ENCODE measurements at regions not wholly inside any gene's neighbourhood (a gene's known extent, or its start where the extent isn't known, plus 50 kb on each side); places are given as distances from the start of the nearest gene placed in this dataset.

DNA sequence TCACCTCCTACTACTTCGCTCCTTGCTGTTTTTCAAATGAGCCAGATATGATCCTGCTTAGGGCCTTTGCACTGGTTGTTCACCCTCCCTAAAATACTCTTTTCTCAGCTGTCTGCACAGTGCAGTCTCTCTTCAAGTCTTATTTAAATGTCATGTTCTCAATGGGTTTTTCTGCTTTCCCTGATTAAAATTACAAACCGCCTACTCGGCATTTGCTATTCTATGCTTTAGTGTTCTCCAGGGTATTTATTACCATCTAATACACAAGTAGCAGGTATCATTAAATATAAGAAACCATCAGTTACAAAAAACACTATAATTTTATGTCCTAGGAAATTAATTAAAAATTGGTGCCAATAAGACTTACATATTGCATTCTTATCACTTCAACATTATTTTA lies 108.0 kb upstream of the TMTC1 start:
- no peak overlapping the region for H3K4me2 ChIP-seq (ENCODE audit: low read depth, low read length)
- H3K18ac ChIP-seq (ENCODE audit: low read depth, low read length): no peak overlapping the region
- H3K14ac ChIP-seq (replicated peaks; ENCODE audit: low read depth, low read length): no peak overlapping the region
- no peak overlapping the region for H4K8ac ChIP-seq (ENCODE audit: low read depth in 2 of 2, low read length in 2 of 2)
- no peaks in the 10 kb centered on the region for H3K36me3 ChIP-seq (ENCODE audit: control insufficient read depth, insufficient read depth, low read length)
- H3K23ac ChIP-seq (ENCODE audit: low read depth, low read length): no peak overlapping the region
- H4K5ac ChIP-seq (ENCODE audit: low read depth, low read length): no peak overlapping the region
- H2BK20ac ChIP-seq (ENCODE audit: low read depth, low read length): no peak overlapping the region
- H3K27ac ChIP-seq (ENCODE audit: insufficient read depth, low read length): no peak overlapping the region
- H3K79me1 ChIP-seq (ENCODE audit: low read depth in 1 of 2, low read length in 2 of 2): no peaks in the 10 kb centered on the region
- ATAC-seq (ENCODE audit: low read depth) (no peak), DNase-seq (no peak)
- no TSS peak for BruUV-seq (replicated peaks)
- WGBS, 2 experiments (ENCODE audit: extremely low coverage in 2 of 2, insufficient read length in 1 of 2): 0% methylated on average over 1 of the region's 3 CpGs; no CpG with 5 or more reads in 1 of the 2 experiments
- no peak overlapping the region for H3K9ac ChIP-seq (ENCODE audit: low read depth, low read length)
- dilution Hi-C loops (cut with HindIII; ENCODE audit: low sequenced_read_pairs, unreplicated experiment): no loop called here
- no peak overlapping the region for H3K56ac ChIP-seq (ENCODE audit: extremely low read depth, insufficient read depth, low read length)
- peaks cover 6% of the 10 kb centered on the region; the same call in 1 of the 2 replicates for H3K27me3 ChIP-seq (ENCODE audit: control insufficient read depth, insufficient read depth, low read length)
- H2AFZ ChIP-seq (replicated peaks; ENCODE audit: low read length, poor library complexity): no peak overlapping the region
- no peak overlapping the region for H2BK5ac ChIP-seq (ENCODE audit: low read depth, low read length, poor library complexity, severe bottlenecking)
- H3K4me1 ChIP-seq (ENCODE audit: control insufficient read depth, insufficient read depth, low read length): no peaks in the 10 kb centered on the region
- no peak for TF ChIP-seq MXI1 (IDR thresholded peaks at IDR 0.05; ENCODE audit: borderline replicate concordance, low read depth, low read length)
- TF ChIP-seq MAFK (IDR thresholded peaks at IDR 0.05; ENCODE audit: low read depth, low read length): peak; percentile 81
- TF ChIP-seq RFX5 (IDR thresholded peaks at IDR 0.05; ENCODE audit: low read depth, low read length): no peak
- no peak for TF ChIP-seq USF2 (IDR thresholded peaks at IDR 0.05; ENCODE audit: low read depth, low read length)
- TF ChIP-seq BHLHE40 (IDR thresholded peaks at IDR 0.05; ENCODE audit: low read depth, low read length): no peak
- no peak overlapping the region for H2BK120ac ChIP-seq (ENCODE audit: low read depth, low read length)
- CTCF ChIA-PET: no interaction called here
- H3K4me3 ChIP-seq (ENCODE audit: insufficient read depth, low read depth, low read length): no peak overlapping the region
- no peak overlapping the region for H4K91ac ChIP-seq (ENCODE audit: insufficient read depth, low read depth, low read length)
- no peak overlapping the region for H3K4ac ChIP-seq (ENCODE audit: low read depth, low read length)
- intact Hi-C loops (cut with micrococcal nuclease): no loop called here
- H3K9me1 ChIP-seq (ENCODE audit: insufficient read depth, low read length): no peaks in the 10 kb centered on the region
- POLR2A ChIA-PET (ENCODE audit: unreplicated experiment): no interaction called here
- no peak overlapping the region for H2BK15ac ChIP-seq (ENCODE audit: low read depth, low read length)
- H2AK5ac ChIP-seq (ENCODE audit: low read depth, low read length): no peak overlapping the region
- no peak overlapping the region for H2AK9ac ChIP-seq (replicated peaks; ENCODE audit: low read depth, low read length, poor library complexity)
- H4K20me1 ChIP-seq (ENCODE audit: insufficient read depth, low read length): no peaks in the 10 kb centered on the region
- H3K9me3 ChIP-seq (ENCODE audit: control insufficient read depth, insufficient read depth, low read length): no peaks in the 10 kb centered on the region
- in situ Hi-C loops (cut with MboI; ENCODE audit: low sequenced_read_pairs): no loop called here
